Anterior cingulate cortex (tissue), 58 donors: ENCODE measurements at regions not wholly inside any gene's neighbourhood (a gene's known extent, or its start where the extent isn't known, plus 50 kb on each side); places are given as distances from the start of the nearest gene placed in this dataset.
A peak's percentile ranks its signal among the peaks of the same experiment; 100 is the strongest.
"Not testable (repeated sequence)": the region's sequence is repeated elsewhere in the genome, so short reads cannot be mapped to it uniquely, and the experiment has no call there.

Experiments used
- DNase-seq, 58 donors: peaks; one replicate each; lab custom pipeline; 2025; lab: John Stamatoyannopoulos, UW

- peak in 5 of 58 donors; percentile 13 to 28 (median 16) for DNase-seq
Observed at GRCh38 chr16:88237761-88238415, 144.9 kb upstream of the ZNF469 start.

- peak in 3 of 58 donors; percentile 24 to 35 (median 26) for DNase-seq
Observed at GRCh38 chr16:88238732-88239274, 144.0 kb upstream of the ZNF469 start.

GRCh38 chr16:88240118-88240517 lies 142.6 kb upstream of the ZNF469 start:
- not testable (repeated sequence) for DNase-seq

GRCh38 chr16:88240776-88241175 lies 142.0 kb upstream of the ZNF469 start:
- not testable (repeated sequence) for DNase-seq

GRCh38 chr16:88241404-88242311 lies 141.1 kb upstream of the ZNF469 start:
- not testable (repeated sequence) for DNase-seq

GRCh38 chr16:88242312-88243295 lies 140.2 kb upstream of the ZNF469 start:
- DNase-seq: not testable (repeated sequence)

- DNase-seq: not testable (repeated sequence)
Observed at GRCh38 chr16:88243921-88244320, 138.8 kb upstream of the ZNF469 start.

- DNase-seq: peak in 7 of 58 donors; percentile 10 to 46 (median 29)
Observed at GRCh38 chr16:88245241-88246081, 137.3 kb upstream of the ZNF469 start.

GRCh38 chr16:88246955-88247582 lies 135.7 kb upstream of the ZNF469 start:
- DNase-seq: not testable (repeated sequence)

GRCh38 chr16:88247583-88247966 lies 135.2 kb upstream of the ZNF469 start:
- DNase-seq: not testable (repeated sequence)

- DNase-seq: not testable (repeated sequence)
Observed at GRCh38 chr16:88248761-88249160, 134.0 kb upstream of the ZNF469 start.

- not testable (repeated sequence) for DNase-seq
Observed at GRCh38 chr16:88250381-88250780, 132.4 kb upstream of the ZNF469 start.

GRCh38 chr16:88252057-88252794 lies 130.5 kb upstream of the ZNF469 start:
- DNase-seq: not testable (repeated sequence)

GRCh38 chr16:88258141-88258540 lies 124.6 kb upstream of the ZNF469 start:
- DNase-seq: not testable (repeated sequence)

GRCh38 chr16:88258764-88259525 lies 123.8 kb upstream of the ZNF469 start:
- DNase-seq: peak in 1 of 58 donors; percentile 11

- DNase-seq: not testable (repeated sequence)
Observed at GRCh38 chr16:88259538-88259937, 123.2 kb upstream of the ZNF469 start.

- DNase-seq: not testable (repeated sequence)
Observed at GRCh38 chr16:88260146-88260545, 122.6 kb upstream of the ZNF469 start.
